ENCODE measurements at regions not wholly inside any gene's neighbourhood (a gene's known extent, or its start where the extent isn't known, plus 50 kb on each side); places are given as distances from the start of the nearest gene placed in this dataset.

DNA sequence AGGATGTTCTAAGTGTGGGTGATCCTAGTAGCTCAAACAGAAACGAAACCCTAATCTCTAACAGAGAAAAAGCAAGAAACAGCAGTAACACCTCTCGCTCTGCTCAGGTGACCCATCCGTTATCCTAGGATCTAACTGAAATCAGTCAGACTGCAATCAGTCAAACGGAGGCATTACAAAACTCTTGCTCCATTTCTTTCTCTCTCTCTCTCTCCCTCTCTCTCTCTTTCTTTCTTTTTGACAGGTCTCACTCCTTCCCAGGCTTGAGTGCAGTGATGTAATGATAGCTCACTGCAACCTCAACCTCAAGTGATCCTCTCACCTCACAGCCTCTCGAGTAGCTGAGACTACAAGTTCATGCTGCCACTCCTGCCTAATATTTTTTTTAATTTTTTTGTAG, 1283.5 kb upstream of the CELF2 start:
- POLR2A ChIA-PET (ENCODE audit: unreplicated experiment), result no interaction called here
- Histone ChIP-seq H3K4me1 (replicated peaks; ENCODE audit: insufficient read depth) (no peaks in the 10 kb centered on the region), H3K4me3 (no peak overlapping the region), H3K79me2 (ENCODE audit: low read depth) (no peaks in the 10 kb centered on the region), H3K9me2 (ENCODE audit: insufficient read depth) (no peaks in the 10 kb centered on the region), H2AFZ (no peak overlapping the region), H3K36me3 (ENCODE audit: low read depth) (no peaks in the 10 kb centered on the region), H3F3A (ENCODE audit: insufficient read depth, low read depth) (no peaks in the 10 kb centered on the region), H4K20me1 (ENCODE audit: insufficient read depth) (no peaks in the 10 kb centered on the region), H3K27me3 (ENCODE audit: insufficient read depth, low read depth) (no peaks in the 10 kb centered on the region), H3K9me3 (ENCODE audit: insufficient read depth, low read depth) (no peaks in the 10 kb centered on the region), H3K4me2 (no peak overlapping the region), H3K27ac (no peak overlapping the region)
- no TSS peak for BruUV-seq (replicated peaks)
- intact Hi-C loops (cut with micrococcal nuclease; ENCODE audit: unreplicated experiment), result no loop called here
- no peak for DNase-seq
- CTCF ChIA-PET, result no interaction called here
- TF ChIP-seq, protein P1, sequence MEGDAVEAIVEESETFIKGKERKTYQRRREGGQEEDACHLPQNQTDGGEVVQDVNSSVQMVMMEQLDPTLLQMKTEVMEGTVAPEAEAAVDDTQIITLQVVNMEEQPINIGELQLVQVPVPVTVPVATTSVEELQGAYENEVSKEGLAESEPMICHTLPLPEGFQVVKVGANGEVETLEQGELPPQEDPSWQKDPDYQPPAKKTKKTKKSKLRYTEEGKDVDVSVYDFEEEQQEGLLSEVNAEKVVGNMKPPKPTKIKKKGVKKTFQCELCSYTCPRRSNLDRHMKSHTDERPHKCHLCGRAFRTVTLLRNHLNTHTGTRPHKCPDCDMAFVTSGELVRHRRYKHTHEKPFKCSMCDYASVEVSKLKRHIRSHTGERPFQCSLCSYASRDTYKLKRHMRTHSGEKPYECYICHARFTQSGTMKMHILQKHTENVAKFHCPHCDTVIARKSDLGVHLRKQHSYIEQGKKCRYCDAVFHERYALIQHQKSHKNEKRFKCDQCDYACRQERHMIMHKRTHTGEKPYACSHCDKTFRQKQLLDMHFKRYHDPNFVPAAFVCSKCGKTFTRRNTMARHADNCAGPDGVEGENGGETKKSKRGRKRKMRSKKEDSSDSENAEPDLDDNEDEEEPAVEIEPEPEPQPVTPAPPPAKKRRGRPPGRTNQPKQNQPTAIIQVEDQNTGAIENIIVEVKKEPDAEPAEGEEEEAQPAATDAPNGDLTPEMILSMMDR (conservative IDR thresholded peaks at IDR 0.05), result no peak
- no peak for TF ChIP-seq EZH2 (IDR thresholded peaks at IDR 0.05; ENCODE audit: low read depth)

DNA sequence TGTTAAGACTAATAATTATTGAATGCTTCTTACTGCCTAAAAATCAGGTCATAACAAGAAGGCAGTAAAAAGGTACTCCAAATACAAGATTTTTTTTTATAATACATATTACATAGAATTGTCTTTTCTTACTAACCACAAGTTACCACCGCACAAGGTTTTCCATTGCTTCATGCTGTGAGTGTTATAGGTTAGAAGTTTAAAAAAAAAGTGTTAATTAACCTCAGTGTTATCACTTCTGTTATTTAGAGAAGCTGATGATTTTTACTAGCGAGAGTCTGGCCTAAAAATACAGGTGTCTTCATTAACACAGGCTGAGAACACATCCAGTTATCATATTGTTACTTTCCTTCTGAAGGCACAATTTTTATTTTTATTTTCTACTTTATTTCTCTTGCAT, 1281.9 kb upstream of the CELF2 start:
- no peak for TF ChIP-seq EZH2 (IDR thresholded peaks at IDR 0.05; ENCODE audit: low read depth)
- TF ChIP-seq, protein P1 (conservative IDR thresholded peaks at IDR 0.05), result no peak
- Histone ChIP-seq H2AFZ (no peak overlapping the region), H3K4me1 (replicated peaks; ENCODE audit: insufficient read depth) (no peaks in the 10 kb centered on the region), H3K4me3 (no peak overlapping the region), H3K27me3 (ENCODE audit: insufficient read depth, low read depth) (no peaks in the 10 kb centered on the region), H3K36me3 (ENCODE audit: low read depth) (no peaks in the 10 kb centered on the region), H3K4me2 (no peak overlapping the region), H3K9me2 (ENCODE audit: insufficient read depth) (no peaks in the 10 kb centered on the region), H3K9me3 (ENCODE audit: insufficient read depth, low read depth) (no peaks in the 10 kb centered on the region), H3K27ac (no peak overlapping the region), H3F3A (ENCODE audit: insufficient read depth, low read depth) (no peaks in the 10 kb centered on the region), H4K20me1 (ENCODE audit: insufficient read depth) (no peaks in the 10 kb centered on the region), H3K79me2 (ENCODE audit: low read depth) (no peaks in the 10 kb centered on the region)
- ChIA-PET POLR2A (ENCODE audit: unreplicated experiment) (no interaction called here), CTCF (no interaction called here)
- intact Hi-C loops (cut with micrococcal nuclease; ENCODE audit: unreplicated experiment), result no loop called here
- no TSS peak for BruUV-seq (replicated peaks)
- DNase-seq, result no peak

DNA sequence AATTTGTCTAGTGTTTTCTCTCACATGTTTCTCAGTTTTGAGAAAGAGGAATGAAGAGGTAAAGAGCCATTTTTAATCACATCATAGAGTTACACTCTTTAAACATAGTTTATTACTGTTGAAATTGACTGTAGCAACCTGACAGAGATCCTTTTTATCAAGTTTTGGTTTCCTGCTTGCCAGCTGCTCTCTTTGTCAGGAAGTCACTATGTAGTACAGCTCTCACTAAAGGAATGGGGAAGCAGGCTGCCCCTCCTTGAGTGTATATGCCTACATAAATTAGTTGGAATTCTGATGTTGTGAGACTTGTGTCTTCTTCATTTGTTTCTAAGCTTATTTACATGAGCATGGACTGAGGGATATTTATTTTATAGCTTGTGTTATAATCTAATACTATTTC, 1274.0 kb upstream of the CELF2 start:
- intact Hi-C loops (cut with micrococcal nuclease; ENCODE audit: unreplicated experiment), result no loop called here
- Histone ChIP-seq H2AFZ (no peak overlapping the region), H3K79me2 (ENCODE audit: low read depth) (no peaks in the 10 kb centered on the region), H3K4me3 (no peak overlapping the region), H3K27ac (no peak overlapping the region), H3K9me3 (ENCODE audit: insufficient read depth, low read depth) (no peaks in the 10 kb centered on the region), H4K20me1 (ENCODE audit: insufficient read depth) (no peaks in the 10 kb centered on the region), H3F3A (ENCODE audit: insufficient read depth, low read depth) (no peaks in the 10 kb centered on the region), H3K4me1 (replicated peaks; ENCODE audit: insufficient read depth) (no peaks in the 10 kb centered on the region), H3K4me2 (no peak overlapping the region), H3K36me3 (ENCODE audit: low read depth) (no peaks in the 10 kb centered on the region), H3K27me3 (ENCODE audit: insufficient read depth, low read depth) (no peaks in the 10 kb centered on the region), H3K9me2 (ENCODE audit: insufficient read depth) (no peaks in the 10 kb centered on the region)
- no peak for TF ChIP-seq EZH2 (IDR thresholded peaks at IDR 0.05; ENCODE audit: low read depth)
- TF ChIP-seq, protein P1 (conservative IDR thresholded peaks at IDR 0.05), result no peak
- no peak for DNase-seq
- ChIA-PET POLR2A (ENCODE audit: unreplicated experiment) (no interaction called here), CTCF (no interaction called here)
- BruUV-seq (replicated peaks), result no TSS peak
